ENCODE measurements at regions not wholly inside any gene's neighbourhood (a gene's known extent, or its start where the extent isn't known, plus 50 kb on each side); places are given as distances from the start of the nearest gene placed in this dataset.

- DNase-seq = no peak
Measured at GRCh38 chr3:132822266-132822665, 100.1 kb upstream of the NPHP3 start.

- DNase-seq = no peak
Measured at GRCh38 chr3:132821314-132821713, 99.1 kb upstream of the NPHP3 start.

- no peak for DNase-seq
Measured at GRCh38 chr3:132818251-132818650, 96.0 kb upstream of the NPHP3 start.

- DNase-seq = no peak
Measured at GRCh38 chr3:132817646-132818177, 95.5 kb upstream of the NPHP3 start.

- no peak for DNase-seq
Measured at GRCh38 chr3:132805071-132805470, 82.9 kb upstream of the NPHP3 start.

- no peak for DNase-seq
Measured at GRCh38 chr3:132804498-132804897, 82.3 kb upstream of the NPHP3 start.

- peak; percentile 68 for DNase-seq
Measured at GRCh38 chr3:132803889-132804288, 81.7 kb upstream of the NPHP3 start.

- no peak for DNase-seq
Measured at GRCh38 chr3:132800958-132801357, 78.7 kb upstream of the NPHP3 start.

GRCh38 chr3:132790806-132791205, 68.6 kb upstream of the NPHP3 start:
- no peak for DNase-seq

GRCh38 chr3:132789959-132790358, 67.8 kb upstream of the NPHP3 start:
- no peak for DNase-seq

GRCh38 chr3:132788301-132788671, 66.1 kb upstream of the NPHP3 start:
- DNase-seq = no peak

- no peak for DNase-seq
Measured at GRCh38 chr3:132787616-132788300, 65.5 kb upstream of the NPHP3 start.

- no peak for DNase-seq
Measured at GRCh38 chr3:132786890-132787289, 64.7 kb upstream of the NPHP3 start.

- no peak for DNase-seq
Measured at GRCh38 chr3:132785292-132785691, 63.1 kb upstream of the NPHP3 start.

GRCh38 chr3:132784502-132785025, 62.4 kb upstream of the NPHP3 start:
- DNase-seq = no peak

GRCh38 chr3:132783152-132783551, 60.9 kb upstream of the NPHP3 start:
- no peak for DNase-seq

- no peak for DNase-seq
Measured at GRCh38 chr3:132781922-132782321, 59.7 kb upstream of the NPHP3 start.

GRCh38 chr3:132777171-132777570, 55.0 kb upstream of the NPHP3 start:
- no peak for DNase-seq

- DNase-seq = no peak
Measured at GRCh38 chr3:132773071-132773619, 50.9 kb upstream of the NPHP3 start.

- no peak for DNase-seq
Measured at GRCh38 chr3:132772252-132772651, 50.0 kb upstream of the NPHP3 start.

All from islet precursor cell (in vitro differentiated cells).